Left kidney (tissue), 1 donor: ENCODE measurements at regions not wholly inside any gene's neighbourhood (a gene's known extent, or its start where the extent isn't known, plus 50 kb on each side); places are given as distances from the start of the nearest gene placed in this dataset.

Source experiments
- DNase-seq: peaks from one replicate; pipeline ENCODE4 v3.0.0-alpha.2; 2013

- DNase-seq: peak; percentile 30
Measured at GRCh38 chr7:10122551-10123100, 851.0 kb upstream of the PHF14 start.

- DNase-seq: peak; percentile 17
Measured at GRCh38 chr7:10128748-10129147, 844.9 kb upstream of the PHF14 start.

DNA sequence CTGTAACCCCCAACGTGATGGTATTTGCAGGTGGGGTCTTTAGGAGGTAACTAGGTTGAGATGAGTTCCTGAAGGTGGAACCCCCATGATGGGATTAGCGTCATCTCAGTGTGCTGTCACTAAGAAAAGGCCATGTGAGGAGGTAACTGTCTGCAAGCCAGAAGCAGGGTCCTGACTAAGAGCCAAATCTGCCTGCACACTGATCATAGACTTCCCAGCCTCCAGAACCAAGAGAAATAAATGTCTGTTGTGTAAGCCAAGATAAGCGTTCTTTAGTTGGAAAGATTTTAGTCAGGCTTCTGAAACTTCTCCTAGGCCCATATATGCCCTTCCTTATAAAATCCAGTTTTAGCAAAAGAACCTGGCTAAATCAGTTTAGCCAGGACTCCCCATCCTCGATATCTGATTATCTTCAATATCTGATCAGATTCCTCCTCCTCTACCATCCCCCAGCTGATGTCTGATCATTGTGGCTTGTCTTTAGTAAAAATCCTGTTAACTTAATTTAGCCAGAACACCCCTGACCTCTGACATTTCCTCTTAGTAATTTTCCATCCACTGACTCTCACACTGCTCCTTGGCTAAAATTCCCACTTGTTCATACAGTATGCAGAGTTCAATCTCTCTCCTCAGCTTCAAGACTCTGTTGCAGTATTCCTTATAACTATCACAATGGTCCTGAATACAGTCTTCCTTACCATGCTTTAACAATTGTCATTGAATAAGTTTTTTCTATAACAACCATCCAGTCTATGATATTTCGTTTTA lies 835.4 kb upstream of the PHF14 start:
- no peak for DNase-seq

- DNase-seq: no peak
Measured at GRCh38 chr7:10146271-10146670, 827.4 kb upstream of the PHF14 start.

GRCh38 chr7:10156972-10157371 lies 816.7 kb upstream of the PHF14 start:
- DNase-seq: no peak

- no peak for DNase-seq
Measured at GRCh38 chr7:10181996-10182395, 791.7 kb upstream of the PHF14 start.

DNA sequence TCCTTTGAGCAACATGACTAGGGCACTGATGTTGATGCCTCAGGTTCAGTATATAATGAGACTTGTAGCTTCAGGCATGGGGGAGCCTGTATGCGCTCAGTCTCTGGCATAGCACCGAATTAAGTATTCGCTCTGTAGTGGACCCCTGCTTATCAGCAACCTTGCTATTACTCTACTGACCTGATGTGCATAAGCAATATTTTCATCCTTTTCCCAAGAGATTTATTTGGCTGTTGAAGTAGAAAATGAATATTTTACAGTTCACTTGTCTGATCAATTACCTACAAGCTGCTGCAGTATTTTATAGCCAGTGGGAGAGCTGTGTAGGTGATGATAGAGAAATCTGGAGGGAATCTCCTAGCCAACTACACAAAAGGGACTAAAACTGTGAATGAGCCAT lies 781.6 kb upstream of the PHF14 start:
- no peak for DNase-seq

DNA sequence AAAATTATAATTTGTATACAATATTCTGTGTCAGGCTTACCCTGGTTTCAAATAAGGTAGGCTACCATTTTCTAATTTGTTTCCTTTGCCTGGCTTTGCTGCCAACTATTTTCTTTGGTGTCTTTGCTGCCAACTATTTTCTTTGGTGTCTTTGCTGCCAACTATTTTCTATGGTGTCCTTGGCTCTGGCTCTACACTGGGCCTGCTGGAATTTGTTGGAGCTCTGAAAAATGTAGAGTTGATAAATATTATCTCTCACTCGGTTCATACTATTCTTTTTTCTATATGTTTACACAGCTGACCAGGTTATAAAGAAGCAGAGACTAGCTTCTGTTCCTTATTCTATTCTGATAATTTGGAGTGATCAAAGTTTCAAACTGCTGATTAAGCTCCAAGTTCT lies 768.0 kb upstream of the PHF14 start:
- DNase-seq: no peak

DNA sequence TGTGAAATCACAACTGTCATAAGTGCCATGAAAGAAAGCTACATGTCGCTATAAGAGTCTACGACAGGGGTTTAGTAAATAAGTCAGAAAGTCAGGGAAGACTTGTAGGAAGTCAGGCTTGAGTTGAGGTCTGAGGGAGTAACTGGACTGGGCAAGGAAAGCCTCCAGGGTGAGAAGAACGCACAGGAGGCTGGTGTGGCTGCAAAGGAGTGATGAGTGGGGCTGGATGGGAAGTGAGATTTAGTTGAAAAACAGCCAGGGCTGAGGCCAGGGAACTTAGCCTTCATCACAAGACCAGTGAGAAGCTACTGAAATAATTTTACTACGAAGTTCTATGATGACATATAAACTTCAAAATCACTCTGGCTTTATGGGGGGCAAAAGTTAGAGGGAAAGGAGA lies 763.7 kb upstream of the PHF14 start:
- DNase-seq: no peak

DNA sequence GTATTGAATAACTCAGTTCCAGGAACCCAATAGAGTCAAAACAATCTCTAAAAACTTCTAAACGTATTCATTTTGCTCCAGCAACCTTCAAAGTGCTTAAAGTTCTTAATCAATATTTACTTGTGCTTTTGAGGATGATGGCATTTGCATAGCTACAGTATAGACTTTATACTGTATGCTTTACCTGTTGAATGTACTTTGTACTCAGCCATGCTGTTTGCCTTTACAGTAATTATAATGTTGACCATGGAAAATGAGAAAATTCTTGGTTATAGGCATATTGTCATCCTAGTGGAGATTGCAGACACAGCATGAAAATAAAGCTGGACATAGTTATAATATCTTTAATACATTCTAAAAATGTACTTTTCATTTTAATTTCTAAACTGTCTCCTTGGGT lies 762.7 kb upstream of the PHF14 start:
- no peak for DNase-seq

GRCh38 chr7:10211861-10212260 lies 761.8 kb upstream of the PHF14 start:
- DNase-seq: no peak

DNA sequence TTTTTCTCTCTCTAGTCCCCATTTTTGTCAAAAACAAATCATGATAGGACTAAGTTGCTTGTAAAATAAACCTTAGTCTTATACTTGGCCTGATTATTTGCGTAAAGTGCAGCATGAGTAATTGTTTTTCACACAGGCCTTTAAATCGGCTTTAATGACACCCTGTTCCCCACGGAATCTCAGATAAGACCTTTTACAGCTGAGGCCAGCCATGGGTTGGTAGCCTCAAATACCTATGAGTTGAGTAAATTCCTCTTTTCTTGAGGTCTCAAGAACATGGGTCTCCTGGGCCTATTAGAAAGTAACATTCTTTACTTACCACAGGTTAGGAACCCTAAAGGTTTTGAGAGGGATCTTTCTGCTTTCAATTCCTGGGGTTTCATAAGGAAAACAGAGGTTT lies 761.0 kb upstream of the PHF14 start:
- no peak for DNase-seq

DNA sequence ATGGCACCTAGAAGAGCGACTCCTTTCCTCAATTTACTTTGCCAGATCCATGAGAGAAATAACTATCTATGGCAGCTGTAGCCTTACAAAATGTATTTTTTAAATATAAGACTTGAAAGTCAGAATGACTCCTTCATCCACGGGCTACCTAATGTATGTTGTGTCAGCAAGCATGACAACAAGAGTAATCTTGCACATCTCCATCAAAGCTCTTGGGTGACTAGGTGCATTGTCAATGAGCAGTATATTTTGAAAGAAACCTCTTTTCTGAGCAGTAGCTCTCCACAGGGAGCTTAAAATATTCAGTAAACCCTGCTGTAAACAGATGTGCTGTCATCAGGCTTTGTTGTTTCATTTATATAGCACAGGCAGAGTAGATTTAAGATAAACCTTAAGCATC lies 757.2 kb upstream of the PHF14 start:
- DNase-seq: no peak

DNA sequence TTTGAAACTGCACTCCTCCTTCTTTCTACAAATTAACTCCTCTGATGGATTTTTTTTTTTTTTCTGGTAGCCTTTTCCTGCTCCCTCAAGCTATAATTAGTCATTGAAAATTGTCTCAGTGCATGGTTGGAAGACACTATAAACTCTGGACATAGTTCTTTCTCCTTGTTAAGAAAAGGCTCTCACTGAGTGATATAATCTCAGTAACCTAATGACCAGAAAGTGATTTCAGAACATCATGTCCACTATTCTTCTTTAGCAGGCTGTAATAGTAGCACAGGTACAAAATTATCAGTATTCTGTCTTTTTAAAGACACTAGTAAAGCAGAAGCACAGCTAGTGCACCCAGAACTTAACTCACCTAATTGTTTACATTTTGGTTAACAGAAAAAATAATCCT lies 752.6 kb upstream of the PHF14 start:
- DNase-seq: no peak

DNA sequence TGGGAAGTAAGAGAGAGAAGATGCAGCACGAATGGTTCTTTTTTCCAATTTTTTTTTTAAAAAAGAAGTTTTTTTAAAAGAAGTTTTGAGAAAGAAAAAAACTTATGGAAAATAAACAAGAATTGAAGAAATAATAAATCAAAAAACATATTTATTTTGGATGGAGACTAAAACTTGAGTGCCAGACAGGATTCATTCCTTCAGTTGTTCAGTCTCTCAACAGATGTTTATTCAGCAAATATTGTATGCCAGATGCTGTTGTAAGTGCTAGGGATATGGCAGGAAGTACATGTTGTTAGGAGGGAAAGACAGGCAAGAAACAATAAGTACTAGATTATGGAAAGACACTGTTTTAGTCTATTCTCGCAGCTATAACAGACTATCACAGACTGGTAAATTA lies 750.7 kb upstream of the PHF14 start:
- no peak for DNase-seq

GRCh38 chr7:10225275-10225674 lies 748.4 kb upstream of the PHF14 start:
- no peak for DNase-seq

DNA sequence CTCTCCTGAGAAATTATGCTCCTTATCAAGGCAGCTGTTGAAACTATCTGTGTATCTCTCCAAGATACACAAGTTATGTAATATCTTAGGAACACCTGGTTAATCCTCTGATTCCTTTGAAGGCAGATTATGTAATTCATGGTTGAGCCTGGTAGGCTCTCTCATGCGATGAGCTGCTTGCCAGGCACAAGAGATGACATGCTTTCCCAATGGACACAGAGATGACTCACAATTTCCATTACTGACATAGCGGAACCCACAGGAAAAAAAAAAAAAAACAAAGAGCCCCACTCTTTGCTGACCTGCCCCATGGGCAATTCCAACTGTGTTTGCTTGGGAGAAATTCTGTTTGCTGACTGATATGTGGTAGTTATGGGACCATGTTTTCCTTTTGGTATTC lies 736.4 kb upstream of the PHF14 start:
- DNase-seq: no peak

DNA sequence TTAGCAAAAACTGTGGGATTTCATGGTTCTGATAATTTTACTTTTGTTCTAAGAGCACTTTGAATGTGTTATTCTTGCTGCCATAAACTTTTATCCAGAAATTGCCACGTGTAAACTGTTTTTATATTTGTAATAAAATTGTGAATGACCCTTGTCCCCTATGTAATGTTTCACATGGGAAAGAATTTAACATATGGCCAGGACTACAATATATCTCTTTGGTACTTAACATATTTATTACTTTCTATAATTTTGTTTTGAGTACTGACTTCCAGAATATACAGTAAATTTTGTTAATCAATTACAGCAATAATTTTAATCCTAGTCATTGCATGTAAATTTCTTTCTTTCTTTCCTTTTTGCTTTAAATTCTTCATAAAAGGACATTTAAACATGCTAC lies 735.0 kb upstream of the PHF14 start:
- peak; percentile 17 for DNase-seq

DNA sequence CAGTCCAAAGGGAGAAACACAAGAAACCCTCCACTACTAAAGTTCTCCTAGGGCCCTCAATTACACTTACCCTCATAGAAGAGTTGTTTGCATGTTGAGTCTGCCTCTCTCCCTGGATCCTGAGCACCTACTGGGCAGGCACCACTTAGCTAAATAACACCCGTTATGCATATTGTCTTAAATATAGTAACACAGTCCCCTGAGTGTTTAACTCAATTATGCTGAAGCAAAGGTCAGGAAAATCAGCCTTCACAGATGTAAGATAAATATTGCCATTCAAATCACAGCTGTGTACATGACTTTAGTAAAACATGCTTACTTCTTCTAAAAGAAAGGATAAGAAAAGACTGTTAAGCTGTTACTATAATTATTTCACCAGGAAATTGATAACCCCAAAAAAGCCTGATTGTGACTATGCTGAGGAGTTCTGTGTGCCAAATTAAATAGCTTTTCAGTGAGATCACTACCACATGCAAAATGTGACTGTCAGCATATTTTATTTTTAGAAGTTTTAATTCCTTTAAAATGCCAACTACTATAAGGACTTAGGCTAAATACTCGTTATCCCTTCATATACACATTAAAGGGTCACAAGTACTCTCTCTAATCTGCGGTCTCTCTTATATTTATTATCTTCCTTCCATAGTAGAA lies 733.9 kb upstream of the PHF14 start:
- DNase-seq: peak; percentile 20

DNA sequence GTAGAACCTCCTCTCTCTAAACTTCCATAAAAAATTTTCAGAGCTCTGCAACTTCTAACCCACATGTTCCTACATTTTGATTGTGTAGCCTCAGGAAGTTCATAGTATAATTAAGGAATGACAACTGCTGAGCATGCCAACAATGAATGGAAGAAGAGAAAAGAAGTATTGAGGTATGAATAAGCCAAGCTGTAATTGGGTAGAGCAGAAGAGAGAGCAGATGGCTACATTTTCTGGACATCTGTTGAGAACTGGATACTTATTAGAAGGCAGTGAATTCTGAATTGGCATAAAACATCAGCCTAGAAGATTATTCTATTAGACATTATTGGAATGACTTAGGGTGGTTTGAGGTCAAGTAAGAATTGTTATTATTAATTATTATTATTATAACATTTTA lies 728.3 kb upstream of the PHF14 start:
- no peak for DNase-seq

DNA sequence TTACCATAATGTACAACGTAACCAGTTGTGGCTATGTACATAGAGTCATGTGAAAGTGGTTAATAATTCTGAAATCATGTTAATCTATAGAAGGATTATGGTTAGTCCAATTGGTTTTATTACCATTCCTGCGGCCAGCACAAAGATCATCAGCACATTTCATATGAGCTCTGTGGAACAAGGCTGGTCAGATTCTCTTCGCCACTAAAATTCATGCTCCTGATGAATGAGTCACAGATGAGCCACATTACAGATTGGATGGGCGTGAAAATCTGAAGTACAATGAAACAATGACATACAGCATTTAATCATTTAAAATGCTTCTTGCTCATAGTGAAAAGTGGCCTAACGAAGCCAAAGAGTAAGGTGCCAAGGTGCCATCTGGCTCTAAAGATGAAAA lies 716.2 kb upstream of the PHF14 start:
- DNase-seq: no peak

GRCh38 chr7:10266976-10267375 lies 706.7 kb upstream of the PHF14 start:
- DNase-seq: no peak

DNA sequence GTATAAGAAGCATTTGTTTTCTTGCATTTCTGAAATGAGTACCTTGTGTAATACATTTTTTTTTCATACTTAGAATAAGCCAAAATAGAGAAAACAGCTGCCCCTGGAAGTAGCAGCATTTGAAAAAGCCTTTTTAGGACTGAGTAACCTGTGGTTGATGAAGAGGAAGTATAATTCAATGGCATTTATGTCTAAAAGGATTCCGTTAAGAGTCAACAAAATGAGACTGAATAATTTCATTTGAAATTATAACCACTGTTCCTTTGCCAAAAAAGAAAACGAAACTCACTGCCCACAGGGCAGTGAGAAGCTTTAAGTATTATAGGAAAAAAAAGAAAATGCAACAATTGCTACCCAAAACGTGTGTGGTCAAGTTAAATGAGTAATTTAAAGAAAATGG lies 705.6 kb upstream of the PHF14 start:
- DNase-seq: no peak

- no peak for DNase-seq
Measured at GRCh38 chr7:10282909-10283308, 690.8 kb upstream of the PHF14 start.
